HUES64 (cell line): ENCODE measurements at regions not wholly inside any gene's neighbourhood (a gene's known extent, or its start where the extent isn't known, plus 50 kb on each side); places are given as distances from the start of the nearest gene placed in this dataset.

ENCODE experiments used
- H3K27ac ChIP-seq: 2 replicates; pipeline ENCODE4 v1.7.0; 2013; ENCODE audit warnings: low read depth, low read length, inconsistent platforms
- H3K27me3 ChIP-seq: 2 replicates; pipeline ENCODE4 v1.6.1; 2013; ENCODE audit warnings: mild to moderate bottlenecking, low read length; ENCODE audit not compliant: insufficient read depth
- H3K36me3 ChIP-seq: 2 replicates; pipeline ENCODE4 v1.6.1; 2013; ENCODE audit warnings: mild to moderate bottlenecking, low read length; ENCODE audit not compliant: insufficient read depth
- H3K4me1 ChIP-seq: 2 replicates; pipeline ENCODE4 v1.6.1; 2013; ENCODE audit warnings: mild to moderate bottlenecking, low read length, moderate library complexity; ENCODE audit not compliant: insufficient read depth
- H3K4me3 ChIP-seq: 2 replicates; pipeline ENCODE4 v1.5.1; 2013; ENCODE audit warnings: mild to moderate bottlenecking, low read length, moderate library complexity
- H3K9ac ChIP-seq: 2 replicates; pipeline ENCODE4 v1.6.1; 2013; ENCODE audit warnings: mild to moderate bottlenecking, low read depth, low read length
- H3K9me3 ChIP-seq: 2 replicates; pipeline ENCODE4 v1.6.1; 2013; ENCODE audit warnings: low read depth, low read length; ENCODE audit not compliant: insufficient read depth
- WGBS: fragments of 150-250, 120-280 bp; methylation state at CpG from one replicate; pipeline ENCODE4 v1.1.7; 2013; ENCODE audit warnings: missing lambda C conversion rate; 5-methylcytosine and 5-hydroxymethylcytosine counted together

DNA sequence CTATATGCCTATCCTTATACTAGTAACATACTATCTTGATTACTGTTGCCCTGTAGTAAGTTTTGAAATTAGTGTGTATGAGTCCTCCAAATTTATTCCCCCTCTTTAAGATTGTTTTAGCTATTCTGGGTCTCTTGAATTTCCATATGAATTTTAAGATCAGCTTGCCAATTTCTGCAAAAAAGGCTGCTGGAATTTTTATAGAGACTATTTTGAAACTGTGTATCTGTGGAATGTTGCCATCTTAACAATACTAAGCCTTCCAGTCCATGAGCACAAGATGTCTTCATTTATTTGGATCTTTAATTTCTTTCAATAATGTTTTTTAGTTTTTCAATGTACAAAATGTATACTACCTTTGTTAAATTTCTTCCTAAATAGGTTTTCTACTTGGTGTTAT, 79.8 kb upstream of the ETV6 start:
- no peaks in the 10 kb centered on the region for H3K36me3 ChIP-seq
- no peaks in the 10 kb centered on the region for H3K27me3 ChIP-seq
- H3K4me1 ChIP-seq = no peaks in the 10 kb centered on the region
- no peak overlapping the region for H3K27ac ChIP-seq
- no peak overlapping the region for H3K4me3 ChIP-seq
- H3K9ac ChIP-seq = no peak overlapping the region
- peaks cover 9% of the 10 kb centered on the region; the same call in 1 of the 2 replicates for H3K9me3 ChIP-seq

DNA sequence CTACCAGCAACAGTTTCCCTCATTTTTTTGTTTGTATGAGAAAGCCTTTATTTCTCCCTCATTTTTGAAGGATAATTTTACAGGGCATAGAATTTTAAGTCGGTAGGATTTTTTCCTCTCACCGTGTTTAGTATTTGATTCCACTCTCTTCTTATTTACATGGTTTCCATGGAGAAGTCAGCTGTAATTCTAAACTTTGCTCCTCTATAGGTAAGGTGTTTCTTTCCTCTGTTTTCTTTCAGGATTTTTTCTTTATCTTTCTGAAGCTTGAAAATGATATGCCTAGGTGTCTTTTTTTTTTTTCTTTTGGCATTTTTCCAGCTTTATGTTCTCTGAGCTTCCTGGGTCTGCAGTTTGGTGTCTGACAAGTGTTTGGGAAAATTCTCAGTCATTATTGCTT, 75.6 kb upstream of the ETV6 start:
- H3K9ac ChIP-seq = no peak overlapping the region
- no peaks in the 10 kb centered on the region for H3K36me3 ChIP-seq
- peaks cover 9% of the 10 kb centered on the region; the same call in 1 of the 2 replicates for H3K9me3 ChIP-seq
- WGBS = no CpG with 5 or more reads among the region's 2 CpGs
- no peaks in the 10 kb centered on the region for H3K27me3 ChIP-seq
- H3K4me3 ChIP-seq = no peak overlapping the region
- H3K27ac ChIP-seq = no peak overlapping the region
- H3K4me1 ChIP-seq = no peaks in the 10 kb centered on the region

DNA sequence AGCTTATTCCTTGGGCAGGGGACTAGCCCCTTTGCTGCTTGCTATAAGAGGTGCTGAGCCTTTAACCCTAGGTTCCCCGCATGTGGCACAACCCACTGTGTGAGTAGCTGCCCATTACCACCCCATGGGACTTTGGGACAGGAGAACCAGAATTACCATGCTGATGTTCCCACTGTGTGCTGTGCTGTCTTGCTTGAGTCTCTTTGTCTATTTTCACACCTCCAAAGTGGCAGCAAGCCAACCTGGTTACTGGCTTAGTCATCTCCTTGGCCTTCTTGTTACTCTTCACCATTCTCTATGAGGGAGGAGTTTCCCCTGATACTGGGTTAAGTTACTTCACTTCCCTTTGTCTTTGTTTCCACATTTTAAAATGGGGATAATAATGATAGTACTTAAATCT, 73.4 kb upstream of the ETV6 start:
- no peak overlapping the region for H3K4me3 ChIP-seq
- no peak overlapping the region for H3K27ac ChIP-seq
- 95% methylated on average over 1 of the region's 1 CpG for WGBS
- H3K9ac ChIP-seq = no peak overlapping the region
- H3K36me3 ChIP-seq = no peaks in the 10 kb centered on the region
- no peaks in the 10 kb centered on the region for H3K27me3 ChIP-seq
- peaks cover 6% of the 10 kb centered on the region for H3K4me1 ChIP-seq
- H3K9me3 ChIP-seq = peaks cover 9% of the 10 kb centered on the region; the same call in 1 of the 2 replicates

DNA sequence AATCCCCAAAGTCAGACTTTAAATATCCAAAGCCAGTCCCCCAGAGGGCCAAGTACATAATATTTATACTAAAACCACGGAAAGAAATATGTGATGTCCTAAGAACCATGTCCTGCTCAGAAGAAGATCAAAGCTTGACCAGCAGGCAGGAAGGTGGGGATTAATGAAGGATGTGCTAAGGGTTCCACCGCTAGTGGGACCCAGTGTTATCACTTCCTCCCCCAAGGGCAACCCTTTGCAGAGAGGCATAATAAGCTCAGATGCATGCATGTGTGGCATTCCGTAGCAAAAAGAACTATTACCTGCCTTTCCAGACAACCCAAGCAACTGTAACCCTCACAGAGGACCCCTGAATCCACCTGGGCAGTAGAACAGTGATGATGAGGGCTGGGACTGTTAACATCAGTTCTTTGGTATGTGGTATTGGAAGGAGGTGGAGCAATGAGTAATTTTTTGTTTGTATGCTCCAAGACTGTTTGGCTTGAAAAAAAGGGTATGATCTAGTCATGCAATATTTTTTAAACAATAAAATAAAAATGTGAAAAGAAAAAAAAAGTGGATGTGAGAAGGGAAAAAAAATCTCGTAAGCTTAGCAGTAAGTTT, 71.7 kb upstream of the ETV6 start:
- H3K4me3 ChIP-seq = no peak overlapping the region
- H3K27ac ChIP-seq = no peak overlapping the region
- H3K9ac ChIP-seq = no peak overlapping the region
- WGBS = 86% methylated on average over 3 of the region's 4 CpGs
- H3K36me3 ChIP-seq = no peaks in the 10 kb centered on the region
- peaks cover 9% of the 10 kb centered on the region; the same call in 1 of the 2 replicates for H3K9me3 ChIP-seq
- no peaks in the 10 kb centered on the region for H3K27me3 ChIP-seq
- peaks cover 10% of the 10 kb centered on the region for H3K4me1 ChIP-seq

DNA sequence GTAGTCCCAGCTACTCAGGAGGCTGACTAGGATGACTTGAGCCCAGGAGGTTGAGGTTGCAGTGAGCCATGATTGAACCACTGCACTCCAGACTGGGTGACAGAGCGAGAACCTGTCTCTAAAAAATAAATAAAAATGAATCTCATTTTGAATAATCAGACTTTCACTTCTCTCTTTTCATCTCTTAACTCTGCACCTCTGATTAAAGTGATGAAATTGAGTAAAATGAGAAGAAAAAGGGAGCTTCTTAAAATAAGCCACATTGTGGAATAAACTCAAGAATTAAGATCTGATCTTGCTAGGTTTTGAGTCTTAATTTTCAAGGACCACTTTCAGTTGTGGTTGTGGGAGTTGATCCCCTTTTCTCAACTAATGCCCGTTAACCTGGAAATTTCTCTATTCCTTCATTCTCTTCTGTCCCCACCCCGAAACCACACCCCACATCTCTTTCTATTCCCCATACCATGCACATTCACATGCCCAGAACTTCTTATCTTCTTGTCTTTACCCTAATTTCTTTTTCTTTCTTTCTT, 70.9 kb upstream of the ETV6 start:
- H3K36me3 ChIP-seq = no peaks in the 10 kb centered on the region
- peaks cover 9% of the 10 kb centered on the region; the same call in 1 of the 2 replicates for H3K9me3 ChIP-seq
- 98% methylated on average over 3 of the region's 3 CpGs for WGBS
- H3K27me3 ChIP-seq = no peaks in the 10 kb centered on the region
- H3K27ac ChIP-seq = no peak overlapping the region
- H3K4me1 ChIP-seq = peaks cover 10% of the 10 kb centered on the region
- H3K4me3 ChIP-seq = no peak overlapping the region
- H3K9ac ChIP-seq = no peak overlapping the region

DNA sequence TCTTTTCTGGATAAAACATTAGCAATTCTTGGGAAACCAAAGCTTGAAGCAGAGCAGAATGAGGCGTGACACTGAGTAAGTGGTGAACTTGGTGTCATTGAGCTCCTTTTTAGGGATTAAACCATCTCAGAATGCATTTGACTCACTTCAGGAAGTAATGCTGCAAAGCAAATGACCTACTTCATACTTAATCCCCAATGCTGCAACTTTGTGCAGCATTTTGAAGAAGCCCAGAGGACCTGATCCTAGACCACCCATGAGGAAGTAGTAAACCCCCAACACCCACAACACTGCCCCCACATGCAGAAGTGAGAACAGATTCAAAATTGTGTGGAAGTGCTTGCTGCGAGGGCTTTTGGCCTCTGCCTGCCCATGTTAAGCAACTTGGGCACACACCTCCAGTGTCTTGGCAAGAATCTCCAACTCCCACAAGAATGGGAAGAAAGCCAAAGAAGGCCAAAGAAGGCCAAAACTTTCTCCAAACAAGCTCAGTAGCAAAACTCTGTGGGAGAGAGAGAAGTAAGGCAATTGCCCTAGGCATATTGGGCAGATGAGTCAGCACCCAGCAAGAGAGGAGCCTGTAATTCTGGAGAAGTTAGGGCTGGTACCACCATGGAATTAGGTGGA, 69.2 kb upstream of the ETV6 start:
- Histone ChIP-seq H3K9me3 (no peaks in the 10 kb centered on the region), H3K4me3 (no peak overlapping the region), H3K9ac (no peak overlapping the region), H3K27ac (no peak overlapping the region), H3K27me3 (no peaks in the 10 kb centered on the region), H3K4me1 (peaks cover 10% of the 10 kb centered on the region), H3K36me3 (no peaks in the 10 kb centered on the region)
- 87% methylated on average over 2 of the region's 2 CpGs for WGBS

DNA sequence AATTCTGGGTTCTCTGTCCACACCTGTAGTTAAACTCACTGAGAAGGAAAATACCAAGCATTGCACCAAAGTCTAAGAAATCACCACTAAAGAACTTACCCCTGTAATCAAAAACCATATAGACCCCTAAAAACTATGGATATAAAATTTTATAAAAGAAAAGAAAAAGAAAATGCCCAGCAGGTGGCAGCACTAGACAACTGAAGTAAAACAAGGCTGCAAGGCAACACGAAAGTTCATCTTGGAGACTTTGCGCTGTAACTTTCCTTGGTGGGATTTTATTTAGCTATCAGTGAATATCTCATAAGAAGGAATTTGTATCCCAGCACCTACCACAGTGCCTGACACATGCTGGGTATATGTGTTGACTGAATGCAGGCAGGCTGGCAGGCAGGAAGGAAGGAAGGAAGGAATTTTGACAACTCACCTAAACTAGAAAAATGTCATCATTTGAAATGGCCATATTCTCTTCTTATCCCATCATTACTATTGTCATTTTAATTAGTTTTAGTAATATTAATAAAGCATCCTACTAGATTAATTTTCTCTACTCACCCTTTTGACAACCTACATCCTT, 68.2 kb upstream of the ETV6 start:
- Histone ChIP-seq H3K27ac (no peak overlapping the region), H3K36me3 (no peaks in the 10 kb centered on the region), H3K9ac (no peak overlapping the region), H3K9me3 (no peaks in the 10 kb centered on the region), H3K4me3 (no peak overlapping the region), H3K4me1 (peaks cover 10% of the 10 kb centered on the region), H3K27me3 (no peaks in the 10 kb centered on the region)
- WGBS = 23% methylated on average over 2 of the region's 2 CpGs

DNA sequence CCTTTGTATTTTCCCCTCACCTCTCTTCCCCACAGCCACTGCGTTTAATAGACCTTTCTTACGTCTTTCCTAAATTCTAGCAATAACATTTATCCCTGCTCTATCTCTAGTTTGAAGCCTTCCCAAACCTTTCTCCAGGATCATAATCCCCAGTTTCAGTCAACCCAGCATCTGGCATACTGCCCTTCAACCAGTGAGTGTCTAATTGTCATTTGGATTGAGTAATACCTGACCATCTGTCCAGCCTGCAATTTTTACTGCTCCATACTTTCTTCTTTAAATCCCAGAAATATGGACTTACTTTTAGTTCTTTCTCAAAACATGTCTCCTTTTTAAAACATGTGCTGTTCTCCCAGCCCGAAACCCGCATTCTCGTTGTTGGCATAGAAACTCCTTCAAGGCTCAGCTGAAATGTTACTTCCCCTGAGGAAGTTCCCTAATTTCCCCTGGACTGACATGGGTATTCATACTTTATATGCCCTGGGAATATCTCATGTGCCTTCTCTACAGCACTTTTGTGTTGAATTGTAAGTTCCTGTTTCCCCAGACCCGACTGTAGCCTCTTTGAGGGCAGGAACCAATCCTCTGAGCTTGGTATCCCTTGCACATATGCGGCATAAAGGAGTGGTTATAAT, 65.1 kb upstream of the ETV6 start:
- H3K36me3 ChIP-seq = no peaks in the 10 kb centered on the region
- no peaks in the 10 kb centered on the region for H3K9me3 ChIP-seq
- no peaks in the 10 kb centered on the region for H3K27me3 ChIP-seq
- H3K9ac ChIP-seq = no peak overlapping the region
- H3K4me3 ChIP-seq = no peak overlapping the region
- H3K4me1 ChIP-seq = peaks cover 10% of the 10 kb centered on the region
- WGBS = 93% methylated on average over 7 of the region's 7 CpGs
- H3K27ac ChIP-seq = no peak overlapping the region

DNA sequence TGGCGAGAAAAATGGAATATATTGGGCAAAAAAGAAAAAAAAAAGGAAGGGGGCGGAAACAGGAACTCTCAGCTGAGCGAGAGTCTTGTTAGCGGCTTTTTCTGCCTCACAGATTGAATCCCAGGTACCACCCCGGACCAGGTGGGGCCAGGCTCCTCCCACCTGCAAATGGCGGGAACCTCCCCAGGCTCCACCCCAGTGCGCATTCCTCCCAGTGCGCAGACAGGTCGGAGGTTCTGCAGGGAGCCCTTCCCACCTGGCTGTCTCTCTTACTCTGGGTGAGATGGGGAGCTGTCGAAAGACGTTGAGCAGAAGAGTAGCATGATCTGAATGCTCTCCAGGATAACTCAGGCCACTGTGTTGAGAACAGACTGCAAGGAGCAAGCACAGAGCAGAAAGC, 57.0 kb upstream of the ETV6 start:
- Histone ChIP-seq H3K4me3 (no peak overlapping the region), H3K9ac (no peak overlapping the region), H3K27me3 (no peaks in the 10 kb centered on the region), H3K9me3 (no peaks in the 10 kb centered on the region), H3K27ac (peak overlapping the region; percentile 11; the same call in 1 of the 2 replicates), H3K4me1 (peaks cover 13% of the 10 kb centered on the region), H3K36me3 (no peaks in the 10 kb centered on the region)
- WGBS = 96% methylated on average over 11 of the region's 11 CpGs

DNA sequence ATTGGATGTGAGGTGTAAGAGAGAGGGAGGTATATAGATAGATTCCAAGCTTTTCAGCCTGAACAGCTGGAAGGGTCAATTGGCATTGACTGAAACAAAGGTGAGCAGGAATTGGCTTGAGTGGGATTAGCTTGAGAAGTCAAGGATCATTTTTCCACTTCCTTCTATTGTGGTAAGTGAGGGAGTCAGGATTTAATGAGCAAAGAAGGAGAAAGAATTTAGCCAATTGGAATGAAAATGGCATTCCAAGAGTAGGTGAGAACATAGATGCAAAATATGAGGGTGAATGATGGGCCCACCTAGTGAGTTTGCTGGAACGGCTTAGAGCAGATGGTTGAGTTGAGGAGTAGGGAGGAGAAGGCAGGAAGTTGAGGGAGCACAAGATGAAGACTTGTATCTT, 56.5 kb upstream of the ETV6 start:
- Histone ChIP-seq H3K9me3 (no peaks in the 10 kb centered on the region), H3K4me3 (no peak overlapping the region), H3K4me1 (peaks cover 13% of the 10 kb centered on the region), H3K36me3 (no peaks in the 10 kb centered on the region), H3K9ac (no peak overlapping the region), H3K27me3 (no peaks in the 10 kb centered on the region), H3K27ac (peak overlapping the region; percentile 11; the same call in 1 of the 2 replicates)
- WGBS = 81% methylated on average over 1 of the region's 1 CpG

DNA sequence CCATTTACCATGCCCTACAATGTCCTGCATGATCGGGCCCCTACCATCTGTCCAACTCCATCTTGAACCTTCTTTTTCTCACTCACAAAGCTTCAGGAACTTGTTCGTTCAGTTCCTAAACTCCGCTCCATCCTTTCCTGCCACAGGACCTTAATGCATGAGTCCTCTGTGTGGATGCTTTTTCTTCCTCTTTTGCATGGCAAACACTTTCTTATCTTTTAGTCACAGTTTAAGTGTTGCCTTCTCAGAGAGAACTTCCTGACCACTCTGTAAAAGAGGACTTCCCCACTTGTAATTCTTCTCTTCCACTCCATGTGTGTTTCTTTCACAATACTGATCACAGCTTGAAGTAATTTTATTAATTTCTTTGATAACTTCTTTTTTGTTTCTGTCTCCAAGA, 54.4 kb upstream of the ETV6 start:
- no peaks in the 10 kb centered on the region for H3K9me3 ChIP-seq
- no peak overlapping the region for H3K9ac ChIP-seq
- H3K4me3 ChIP-seq = no peak overlapping the region
- 96% methylated on average over 2 of the region's 3 CpGs for WGBS
- no peaks in the 10 kb centered on the region for H3K36me3 ChIP-seq
- no peak overlapping the region for H3K27ac ChIP-seq
- no peaks in the 10 kb centered on the region for H3K27me3 ChIP-seq
- peaks cover 10% of the 10 kb centered on the region for H3K4me1 ChIP-seq
